Renal pelvis (tissue), 1 donor: ENCODE measurements at regions not wholly inside any gene's neighbourhood (a gene's known extent, or its start where the extent isn't known, plus 50 kb on each side); places are given as distances from the start of the nearest gene placed in this dataset.
"Not testable (repeated sequence)": the region's sequence is repeated elsewhere in the genome, so short reads cannot be mapped to it uniquely, and the experiment has no call there.

ENCODE experiments used
- DNase-seq: peaks from one replicate; pipeline ENCODE4 v3.0.0-alpha.2; 2013

- DNase-seq = no peak
Measured at GRCh38 chr10:57959318-57960006, 308.2 kb downstream of the IPMK start.

- no peak for DNase-seq
Measured at GRCh38 chr10:57955076-57955475, 312.6 kb downstream of the IPMK start.

DNA sequence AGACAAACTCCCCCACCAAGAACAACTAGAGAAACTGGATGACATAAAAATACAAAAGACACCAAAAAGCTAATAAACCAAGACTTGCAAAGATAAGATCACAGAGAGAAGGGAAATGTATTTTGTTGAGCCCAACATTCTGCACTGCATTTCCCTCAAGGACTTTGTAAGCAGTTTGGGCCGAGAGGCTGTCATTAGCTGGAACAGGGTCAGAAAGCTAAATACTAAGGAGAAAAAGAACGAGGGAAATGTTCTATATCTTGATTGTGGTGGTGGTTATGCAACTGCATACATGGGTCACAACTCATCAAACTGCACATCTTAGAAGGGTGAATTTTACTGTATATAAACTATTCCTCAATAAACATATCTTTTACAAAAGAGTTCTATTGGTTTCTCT, 315.0 kb downstream of the IPMK start:
- no peak for DNase-seq

GRCh38 chr10:57950442-57950974, 317.2 kb downstream of the IPMK start:
- DNase-seq = no peak

DNA sequence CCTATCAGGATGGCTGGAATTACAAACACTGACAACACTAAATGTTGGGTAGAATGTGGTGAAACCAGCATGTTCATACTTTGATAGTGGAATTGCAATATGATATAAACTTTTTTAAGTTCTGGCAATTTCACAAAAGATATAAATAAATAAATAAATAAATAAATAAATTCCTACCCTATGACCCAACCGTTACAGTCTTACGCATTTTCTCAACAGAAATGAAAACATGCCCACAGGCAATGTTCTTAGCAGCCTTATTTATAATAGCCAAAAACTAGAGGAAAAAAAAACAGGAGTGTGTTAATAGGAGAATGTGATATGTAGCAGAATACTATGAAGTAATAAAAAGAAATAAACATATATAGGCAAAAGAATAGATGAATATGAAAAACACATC, 318.9 kb downstream of the IPMK start:
- no peak for DNase-seq

- no peak for DNase-seq
Measured at GRCh38 chr10:57946833-57947232, 320.9 kb downstream of the IPMK start.

- no peak for DNase-seq
Measured at GRCh38 chr10:57943701-57944100, 324.0 kb downstream of the IPMK start.

- no peak for DNase-seq
Measured at GRCh38 chr10:57925045-57925444, 342.6 kb downstream of the IPMK start.

- DNase-seq = no peak
Measured at GRCh38 chr10:57921140-57921539, 346.6 kb downstream of the IPMK start.

DNA sequence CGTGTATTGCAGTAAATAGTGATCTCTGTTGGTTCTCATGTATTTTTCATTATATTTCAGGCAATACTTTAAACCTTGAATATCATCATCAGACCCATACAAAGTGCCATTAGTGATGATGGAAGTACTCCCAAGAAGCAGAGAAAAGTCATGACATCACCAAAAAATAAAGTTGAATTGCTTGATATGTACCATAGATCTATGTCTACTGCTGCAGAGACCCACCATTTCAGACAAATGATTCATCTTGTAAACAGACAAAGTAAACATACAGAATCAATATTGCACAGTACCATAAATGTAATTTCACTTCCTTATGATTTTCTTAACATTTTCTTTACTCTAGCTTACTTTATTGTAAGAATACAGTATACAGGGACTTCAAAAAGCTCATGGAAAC, 347.8 kb downstream of the IPMK start:
- no peak for DNase-seq

DNA sequence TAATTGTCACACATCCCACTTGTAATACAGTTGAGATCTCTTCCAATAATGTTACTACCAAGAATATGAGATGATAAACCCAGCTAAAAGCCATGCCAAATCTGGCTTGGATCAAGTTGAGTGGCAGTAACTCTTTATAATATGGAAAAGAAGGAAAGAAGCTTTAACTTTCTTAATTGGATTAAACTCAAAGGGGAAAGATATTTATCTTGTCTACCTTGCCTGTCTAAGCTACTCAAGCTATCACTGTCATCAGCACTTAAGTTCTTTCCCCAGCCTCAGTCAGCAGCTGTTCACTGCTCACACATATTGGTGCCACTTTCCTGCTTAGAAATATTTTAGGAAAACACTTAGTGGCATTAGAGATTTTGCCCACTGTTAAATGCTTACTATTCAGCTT, 350.7 kb downstream of the IPMK start:
- no peak for DNase-seq

DNA sequence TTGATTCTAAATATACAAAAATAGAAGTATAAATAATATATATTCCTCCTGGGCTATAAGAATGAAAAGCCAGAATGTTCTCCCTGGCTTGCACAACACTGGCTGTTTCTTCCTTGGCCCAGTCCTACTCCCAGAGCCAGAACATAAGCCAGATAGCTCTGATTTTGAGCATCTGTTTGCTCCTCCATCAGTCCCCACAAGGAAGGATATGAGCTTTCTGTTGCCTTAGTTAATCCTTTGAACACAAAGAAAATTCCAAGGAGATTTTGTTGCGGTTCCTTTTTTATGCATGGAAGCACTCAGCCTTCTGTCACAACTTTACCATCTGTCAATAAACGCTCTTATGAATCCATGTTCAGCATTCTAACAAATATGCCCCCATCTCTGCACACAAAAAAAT, 361.8 kb downstream of the IPMK start:
- no peak for DNase-seq

DNA sequence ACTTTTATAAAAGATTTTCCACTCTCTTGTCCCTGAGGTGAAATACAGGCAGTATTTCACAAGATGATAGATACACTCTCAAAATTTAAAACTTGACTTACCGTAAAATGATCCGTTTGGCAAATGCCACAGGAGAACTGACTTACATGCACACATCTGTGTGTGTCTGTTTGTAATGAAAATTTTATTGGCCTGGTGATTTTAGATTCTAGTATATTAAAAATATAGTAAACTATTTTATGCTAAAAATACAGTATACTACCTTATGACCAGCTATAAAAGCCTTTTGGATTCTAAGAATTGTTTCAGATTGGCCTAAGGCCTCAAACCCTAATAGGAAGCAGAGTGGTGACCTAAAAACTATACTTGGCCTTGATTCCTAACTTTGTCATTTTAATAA, 362.7 kb downstream of the IPMK start:
- DNase-seq = no peak

DNA sequence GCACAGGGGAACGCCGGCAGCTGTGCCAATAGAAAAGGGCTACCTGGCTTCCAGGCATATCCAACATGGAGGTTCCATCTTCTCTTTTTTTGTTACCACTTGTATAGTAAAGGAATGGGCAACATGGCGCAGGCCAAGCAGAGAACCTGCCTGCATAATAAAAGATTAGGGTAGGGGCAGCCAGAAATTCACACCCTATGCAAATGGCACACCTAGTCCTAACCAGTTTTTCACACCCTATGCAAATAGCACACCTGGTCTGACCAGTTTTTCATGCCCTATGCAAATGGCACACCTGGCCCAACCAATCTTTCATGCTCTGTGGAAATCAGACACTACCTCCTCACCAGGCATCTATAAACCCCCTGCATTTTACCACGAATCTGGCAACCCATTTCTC, 369.5 kb downstream of the IPMK start:
- peak; percentile 2 for DNase-seq

DNA sequence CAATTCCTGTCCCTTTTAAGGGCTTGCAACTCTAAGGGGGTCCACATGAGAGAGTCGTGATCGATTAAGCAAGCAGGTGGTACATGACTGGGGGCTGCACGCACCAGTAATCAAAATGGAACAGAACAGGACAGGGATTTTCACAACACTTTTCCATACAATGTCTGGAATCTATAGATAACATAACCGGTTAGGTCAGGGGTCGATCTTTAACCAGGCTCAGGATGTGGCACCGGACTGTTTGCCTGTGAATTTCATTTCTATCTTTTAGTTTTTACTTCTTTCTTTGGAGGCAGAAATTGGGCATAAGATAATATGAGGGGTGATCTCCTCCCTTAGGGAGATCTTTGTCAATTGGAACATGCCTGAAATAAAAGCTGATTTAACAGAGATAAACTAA, 370.1 kb downstream of the IPMK start:
- DNase-seq = no peak

- DNase-seq = no peak
Measured at GRCh38 chr10:57894361-57894760, 373.3 kb downstream of the IPMK start.

DNA sequence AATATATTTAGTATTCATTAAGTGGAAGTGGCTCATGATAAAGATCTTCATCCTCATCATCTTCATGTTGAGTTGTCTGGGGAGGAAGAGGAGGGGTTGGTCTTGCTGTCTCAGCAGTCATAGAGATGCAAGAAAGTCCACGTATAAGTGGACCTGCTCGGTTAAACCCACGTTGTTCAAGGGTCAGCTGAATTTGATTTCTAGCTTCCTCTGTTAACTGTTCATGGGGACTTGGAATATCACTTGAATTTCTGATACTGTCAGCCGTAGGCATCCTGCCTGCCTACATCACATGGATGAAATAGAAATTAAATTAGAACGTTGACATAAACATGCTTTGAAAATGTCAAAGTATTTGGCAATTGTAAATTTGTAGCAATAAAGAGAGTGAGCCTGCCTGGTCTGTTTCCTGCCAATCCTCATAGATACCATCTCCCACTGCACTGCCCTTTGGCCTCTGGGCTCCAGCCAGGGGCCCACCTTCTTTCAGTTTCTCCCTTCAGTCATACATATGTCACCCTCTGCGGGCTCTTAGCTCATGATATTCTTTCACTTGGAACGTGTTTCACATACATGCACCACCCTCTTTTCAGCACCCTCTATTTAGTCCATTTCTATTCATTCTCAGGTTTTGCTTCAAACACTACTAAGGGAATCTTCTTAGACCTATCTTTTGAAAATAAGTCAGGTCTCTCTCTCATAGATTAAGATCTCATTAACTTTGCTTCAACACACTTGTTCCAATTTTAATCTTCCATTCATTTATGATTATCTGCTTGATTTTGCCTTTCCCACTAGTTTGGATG, 376.3 kb downstream of the IPMK start:
- no peak for DNase-seq

- DNase-seq = no peak
Measured at GRCh38 chr10:57890691-57891090, 377.0 kb downstream of the IPMK start.

- DNase-seq = not testable (repeated sequence)
Measured at GRCh38 chr10:57885618-57885968, 382.1 kb downstream of the IPMK start.

DNA sequence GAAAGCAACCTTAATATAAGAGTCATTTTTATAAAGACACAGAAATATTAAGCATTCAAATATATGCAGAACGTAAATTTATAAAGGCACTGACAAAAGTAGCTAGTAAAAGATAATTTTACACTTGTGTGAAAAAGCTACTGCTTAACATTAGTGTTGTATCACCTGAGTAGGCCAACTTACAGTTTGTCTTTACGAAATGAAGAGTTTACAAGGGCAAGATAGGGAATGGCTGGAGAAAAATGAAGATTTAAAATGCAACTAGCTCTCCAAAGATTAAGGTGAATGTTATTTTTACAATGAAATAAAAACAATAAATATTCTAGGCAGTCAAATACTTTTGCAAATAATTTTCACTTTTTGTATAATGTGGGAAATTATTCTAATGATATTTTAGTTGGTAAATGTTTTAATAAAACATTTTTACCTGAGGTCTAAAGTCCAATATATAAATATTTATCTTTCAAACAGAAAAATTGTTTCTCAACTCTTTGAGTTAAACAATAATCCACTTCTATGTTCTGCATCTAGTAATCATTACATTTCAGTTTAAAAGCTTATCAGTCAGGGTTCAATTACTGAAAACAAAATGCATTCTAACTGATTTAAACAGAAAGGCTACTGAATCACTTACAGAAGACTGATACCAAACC, 382.6 kb downstream of the IPMK start:
- no peak for DNase-seq

DNA sequence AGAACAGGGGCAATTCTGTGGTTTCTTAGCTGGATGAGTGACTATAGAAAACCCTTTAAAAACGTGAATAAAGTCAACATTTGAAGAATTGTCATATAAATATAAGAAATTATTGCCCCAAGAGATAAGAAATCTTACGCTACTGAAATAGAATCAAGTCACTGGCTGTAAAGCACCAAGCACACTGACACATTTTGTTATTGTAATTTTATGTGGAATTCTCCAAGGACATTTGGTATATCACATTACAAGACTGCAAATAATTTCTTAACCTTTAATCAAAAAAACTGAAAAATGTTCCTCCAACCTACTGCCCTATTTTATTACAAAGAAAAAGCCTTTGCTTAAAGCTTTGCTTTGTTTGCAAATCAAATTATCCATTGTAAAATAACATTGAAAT, 383.3 kb downstream of the IPMK start:
- no peak for DNase-seq

- DNase-seq = no peak
Measured at GRCh38 chr10:57880446-57881227, 387.1 kb downstream of the IPMK start.
